ENCODE measurements at regions not wholly inside any gene's neighbourhood (a gene's known extent, or its start where the extent isn't known, plus 50 kb on each side); places are given as distances from the start of the nearest gene placed in this dataset.

GRCh38 chr1:55609630-55610029 lies 394.5 kb upstream of the USP24 start:
- no peak for TF ChIP-seq CTCF (IDR thresholded peaks at IDR 0.05; ENCODE audit: low read depth, low read length)
- ChIA-PET CTCF (no interaction called here), POLR2A (no interaction called here)
- H3K27me3 ChIP-seq (ENCODE audit: control insufficient read depth, insufficient read depth, low read length): no peaks in the 10 kb centered on the region
- H3K9me3 ChIP-seq (ENCODE audit: control insufficient read depth, insufficient read depth, low read length): peaks cover 8% of the 10 kb centered on the region
- no peak overlapping the region for H3K27ac ChIP-seq (ENCODE audit: low read depth, low read length)
- no peak for DNase-seq (ENCODE audit: low read depth, low spot score)
- H3K4me3 ChIP-seq (ENCODE audit: low read depth, low read length): no peak overlapping the region

GRCh38 chr1:55605155-55605554 lies 390.0 kb upstream of the USP24 start:
- ChIA-PET CTCF (interaction anchor here (1.1 kb wide), 1 partner anchor 321 kb away, joined by 5 read pairs; no protein-coding TSS in a partner anchor), POLR2A (interaction anchor here (0.6 kb wide), 1 partner anchor 1231 kb away, joined by 5 read pairs; no protein-coding TSS in a partner anchor)
- no peak for TF ChIP-seq CTCF (IDR thresholded peaks at IDR 0.05; ENCODE audit: low read depth, low read length)
- Histone ChIP-seq H3K27me3 (ENCODE audit: control insufficient read depth, insufficient read depth, low read length) (no peaks in the 10 kb centered on the region), H3K27ac (ENCODE audit: low read depth, low read length) (no peak overlapping the region), H3K4me3 (ENCODE audit: low read depth, low read length) (no peak overlapping the region), H3K9me3 (ENCODE audit: control insufficient read depth, insufficient read depth, low read length) (peaks cover 8% of the 10 kb centered on the region)
- DNase-seq (ENCODE audit: low read depth, low spot score): no peak

GRCh38 chr1:55604749-55605148 lies 389.6 kb upstream of the USP24 start:
- H3K4me3 ChIP-seq (ENCODE audit: low read depth, low read length): no peak overlapping the region
- no peak for DNase-seq (ENCODE audit: low read depth, low spot score)
- CTCF ChIA-PET: interaction anchor here (1.1 kb wide), 1 partner anchor 320 kb away, joined by 5 read pairs; no protein-coding TSS in a partner anchor
- peaks cover 8% of the 10 kb centered on the region for H3K9me3 ChIP-seq (ENCODE audit: control insufficient read depth, insufficient read depth, low read length)
- H3K27me3 ChIP-seq (ENCODE audit: control insufficient read depth, insufficient read depth, low read length): no peaks in the 10 kb centered on the region
- H3K27ac ChIP-seq (ENCODE audit: low read depth, low read length): no peak overlapping the region
- POLR2A ChIA-PET: interaction anchor here (0.6 kb wide), 1 partner anchor 12 kb away, joined by 3 read pairs; no protein-coding TSS in a partner anchor
- no peak for TF ChIP-seq CTCF (IDR thresholded peaks at IDR 0.05; ENCODE audit: low read depth, low read length)

- no peak for DNase-seq (ENCODE audit: low read depth, low spot score)
- no peak for TF ChIP-seq CTCF (IDR thresholded peaks at IDR 0.05; ENCODE audit: low read depth, low read length)
- CTCF ChIA-PET: interaction anchor here (1.1 kb wide), 1 partner anchor 320 kb away, joined by 5 read pairs; no protein-coding TSS in a partner anchor
- no peak overlapping the region for H3K27ac ChIP-seq (ENCODE audit: low read depth, low read length)
- H3K9me3 ChIP-seq (ENCODE audit: control insufficient read depth, insufficient read depth, low read length): peaks cover 8% of the 10 kb centered on the region
- POLR2A ChIA-PET: interaction anchor here (0.6 kb wide), 1 partner anchor 12 kb away, joined by 3 read pairs; no protein-coding TSS in a partner anchor
- H3K27me3 ChIP-seq (ENCODE audit: control insufficient read depth, insufficient read depth, low read length): no peaks in the 10 kb centered on the region
- H3K4me3 ChIP-seq (ENCODE audit: low read depth, low read length): no peak overlapping the region
Observed at GRCh38 chr1:55604179-55604578, 389.0 kb upstream of the USP24 start.

- H3K27ac ChIP-seq (ENCODE audit: low read depth, low read length): no peak overlapping the region
- H3K9me3 ChIP-seq (ENCODE audit: control insufficient read depth, insufficient read depth, low read length): no peaks in the 10 kb centered on the region
- TF ChIP-seq CTCF (IDR thresholded peaks at IDR 0.05; ENCODE audit: low read depth, low read length): no peak
- DNase-seq (ENCODE audit: low read depth, low spot score): no peak
- H3K4me3 ChIP-seq (ENCODE audit: low read depth, low read length): no peak overlapping the region
- H3K27me3 ChIP-seq (ENCODE audit: control insufficient read depth, insufficient read depth, low read length): no peaks in the 10 kb centered on the region
- POLR2A ChIA-PET: no interaction called here
- CTCF ChIA-PET: interaction anchor here (0.6 to 1.2 kb wide), 2 partner anchors 42 to 224 kb away, joined by 3 read pairs; no protein-coding TSS in a partner anchor
Observed at GRCh38 chr1:55600242-55600641, 385.1 kb upstream of the USP24 start.
